OCI-LY1 (cell line): ENCODE measurements at regions not wholly inside any gene's neighbourhood (a gene's known extent, or its start where the extent isn't known, plus 50 kb on each side); places are given as distances from the start of the nearest gene placed in this dataset.

ENCODE experiments used
- EZH2 ChIP-seq: fragments of 200-600 bp; sonication (generic), shearing (Covaris generic); IDR thresholded peaks from 2 replicates; pipeline ENCODE4 v1.8.0; 2017; ENCODE audit warnings: borderline replicate concordance, mixed run types, mild to moderate bottlenecking, antibody characterized with exemption, low read length, moderate library complexity, mixed read lengths
- TF ChIP-seq, protein P1 (sequence below): fragments of 200-600 bp; sonication (generic), shearing (Covaris generic); IDR thresholded peaks from 2 replicates; pipeline ENCODE4 v1.5.1; 2017; ENCODE audit warnings: mild to moderate bottlenecking, antibody characterized with exemption, low read length, moderate library complexity, mixed read lengths

GRCh38 chrX:22345884-22346283 lies 73.2 kb downstream of the CBLL2 start:
- TF ChIP-seq, protein P1, sequence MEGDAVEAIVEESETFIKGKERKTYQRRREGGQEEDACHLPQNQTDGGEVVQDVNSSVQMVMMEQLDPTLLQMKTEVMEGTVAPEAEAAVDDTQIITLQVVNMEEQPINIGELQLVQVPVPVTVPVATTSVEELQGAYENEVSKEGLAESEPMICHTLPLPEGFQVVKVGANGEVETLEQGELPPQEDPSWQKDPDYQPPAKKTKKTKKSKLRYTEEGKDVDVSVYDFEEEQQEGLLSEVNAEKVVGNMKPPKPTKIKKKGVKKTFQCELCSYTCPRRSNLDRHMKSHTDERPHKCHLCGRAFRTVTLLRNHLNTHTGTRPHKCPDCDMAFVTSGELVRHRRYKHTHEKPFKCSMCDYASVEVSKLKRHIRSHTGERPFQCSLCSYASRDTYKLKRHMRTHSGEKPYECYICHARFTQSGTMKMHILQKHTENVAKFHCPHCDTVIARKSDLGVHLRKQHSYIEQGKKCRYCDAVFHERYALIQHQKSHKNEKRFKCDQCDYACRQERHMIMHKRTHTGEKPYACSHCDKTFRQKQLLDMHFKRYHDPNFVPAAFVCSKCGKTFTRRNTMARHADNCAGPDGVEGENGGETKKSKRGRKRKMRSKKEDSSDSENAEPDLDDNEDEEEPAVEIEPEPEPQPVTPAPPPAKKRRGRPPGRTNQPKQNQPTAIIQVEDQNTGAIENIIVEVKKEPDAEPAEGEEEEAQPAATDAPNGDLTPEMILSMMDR = no peak
- no peak for TF ChIP-seq EZH2
